Lower leg skin (tissue), 3 donors: ENCODE measurements at regions not wholly inside any gene's neighbourhood (a gene's known extent, or its start where the extent isn't known, plus 50 kb on each side); places are given as distances from the start of the nearest gene placed in this dataset.
"Not testable (repeated sequence)": the region's sequence is repeated elsewhere in the genome, so short reads cannot be mapped to it uniquely, and the experiment has no call there.

Source experiments
- POLR2A ChIP-seq, 2 donors: fragments of 450-650 bp; IDR thresholded peaks; one replicate each; pipeline ENCODE4 v1.6.1; 2016 to 2017; ENCODE audit warnings: antibody characterized with exemption in 2 of 2, mild to moderate bottlenecking in 1 of 2, moderate library complexity in 1 of 2
- TF ChIP-seq, protein P1 (sequence below), 3 donors: fragments of 450-650 bp; IDR thresholded peaks; one replicate each; pipeline ENCODE4 v1.5.1; 2016; ENCODE audit warnings: antibody characterized with exemption in 3 of 3, mild to moderate bottlenecking in 3 of 3, moderate library complexity in 2 of 3

DNA sequence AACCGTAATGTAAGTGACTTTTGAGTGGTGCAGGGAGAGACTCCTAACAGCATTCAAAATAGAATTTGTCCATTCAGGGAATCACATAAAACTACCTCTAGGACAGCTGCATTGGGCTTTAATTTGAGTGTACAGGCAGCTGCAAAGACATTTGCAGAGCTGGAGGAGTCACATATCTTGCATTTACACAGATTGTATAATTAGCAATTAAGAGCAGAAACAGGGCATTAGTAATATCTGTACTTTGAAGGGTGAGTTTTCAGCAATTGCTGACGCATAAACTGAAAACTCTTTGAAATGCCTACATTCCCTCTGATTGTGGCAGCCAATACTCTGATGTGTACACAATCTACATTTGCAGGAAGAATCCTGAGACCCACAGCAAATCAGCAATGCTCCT is 245.6 kb downstream of the UBE2NL start:
- not testable (repeated sequence) for TF ChIP-seq POLR2A (IDR thresholded peaks at IDR 0.05)
- TF ChIP-seq, protein P1, sequence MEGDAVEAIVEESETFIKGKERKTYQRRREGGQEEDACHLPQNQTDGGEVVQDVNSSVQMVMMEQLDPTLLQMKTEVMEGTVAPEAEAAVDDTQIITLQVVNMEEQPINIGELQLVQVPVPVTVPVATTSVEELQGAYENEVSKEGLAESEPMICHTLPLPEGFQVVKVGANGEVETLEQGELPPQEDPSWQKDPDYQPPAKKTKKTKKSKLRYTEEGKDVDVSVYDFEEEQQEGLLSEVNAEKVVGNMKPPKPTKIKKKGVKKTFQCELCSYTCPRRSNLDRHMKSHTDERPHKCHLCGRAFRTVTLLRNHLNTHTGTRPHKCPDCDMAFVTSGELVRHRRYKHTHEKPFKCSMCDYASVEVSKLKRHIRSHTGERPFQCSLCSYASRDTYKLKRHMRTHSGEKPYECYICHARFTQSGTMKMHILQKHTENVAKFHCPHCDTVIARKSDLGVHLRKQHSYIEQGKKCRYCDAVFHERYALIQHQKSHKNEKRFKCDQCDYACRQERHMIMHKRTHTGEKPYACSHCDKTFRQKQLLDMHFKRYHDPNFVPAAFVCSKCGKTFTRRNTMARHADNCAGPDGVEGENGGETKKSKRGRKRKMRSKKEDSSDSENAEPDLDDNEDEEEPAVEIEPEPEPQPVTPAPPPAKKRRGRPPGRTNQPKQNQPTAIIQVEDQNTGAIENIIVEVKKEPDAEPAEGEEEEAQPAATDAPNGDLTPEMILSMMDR (IDR thresholded peaks at IDR 0.05): not testable (repeated sequence)
